Neural cell (in vitro differentiated cells): ENCODE measurements at regions not wholly inside any gene's neighbourhood (a gene's known extent, or its start where the extent isn't known, plus 50 kb on each side); places are given as distances from the start of the nearest gene placed in this dataset.
"Not testable (repeated sequence)": the region's sequence is repeated elsewhere in the genome, so short reads cannot be mapped to it uniquely, and the experiment has no call there.

Experiments used
- CTCF ChIP-seq: fragments of 450-650 bp; IDR thresholded peaks from 2 replicates; pipeline ENCODE4 v1.5.1; 2014; ENCODE audit warnings: antibody characterized with exemption, mild to moderate bottlenecking, moderate library complexity; ENCODE audit not compliant: poor library complexity, severe bottlenecking
- EZH2 ChIP-seq: fragments of 200-600, 300-800 bp; shearing (Covaris generic), sonication (generic); IDR thresholded peaks from 2 replicates; pipeline ENCODE4 v1.6.1; 2014; ENCODE audit warnings: antibody characterized with exemption, low read length, borderline replicate concordance, mild to moderate bottlenecking; ENCODE audit not compliant: insufficient read depth, poor library complexity, severe bottlenecking
- TF ChIP-seq, protein P1 (sequence below): IDR thresholded peaks from 2 replicates; pipeline ENCODE4 v1.6.1; 2012; ENCODE audit warnings: borderline replicate concordance

- TF ChIP-seq, protein P1, sequence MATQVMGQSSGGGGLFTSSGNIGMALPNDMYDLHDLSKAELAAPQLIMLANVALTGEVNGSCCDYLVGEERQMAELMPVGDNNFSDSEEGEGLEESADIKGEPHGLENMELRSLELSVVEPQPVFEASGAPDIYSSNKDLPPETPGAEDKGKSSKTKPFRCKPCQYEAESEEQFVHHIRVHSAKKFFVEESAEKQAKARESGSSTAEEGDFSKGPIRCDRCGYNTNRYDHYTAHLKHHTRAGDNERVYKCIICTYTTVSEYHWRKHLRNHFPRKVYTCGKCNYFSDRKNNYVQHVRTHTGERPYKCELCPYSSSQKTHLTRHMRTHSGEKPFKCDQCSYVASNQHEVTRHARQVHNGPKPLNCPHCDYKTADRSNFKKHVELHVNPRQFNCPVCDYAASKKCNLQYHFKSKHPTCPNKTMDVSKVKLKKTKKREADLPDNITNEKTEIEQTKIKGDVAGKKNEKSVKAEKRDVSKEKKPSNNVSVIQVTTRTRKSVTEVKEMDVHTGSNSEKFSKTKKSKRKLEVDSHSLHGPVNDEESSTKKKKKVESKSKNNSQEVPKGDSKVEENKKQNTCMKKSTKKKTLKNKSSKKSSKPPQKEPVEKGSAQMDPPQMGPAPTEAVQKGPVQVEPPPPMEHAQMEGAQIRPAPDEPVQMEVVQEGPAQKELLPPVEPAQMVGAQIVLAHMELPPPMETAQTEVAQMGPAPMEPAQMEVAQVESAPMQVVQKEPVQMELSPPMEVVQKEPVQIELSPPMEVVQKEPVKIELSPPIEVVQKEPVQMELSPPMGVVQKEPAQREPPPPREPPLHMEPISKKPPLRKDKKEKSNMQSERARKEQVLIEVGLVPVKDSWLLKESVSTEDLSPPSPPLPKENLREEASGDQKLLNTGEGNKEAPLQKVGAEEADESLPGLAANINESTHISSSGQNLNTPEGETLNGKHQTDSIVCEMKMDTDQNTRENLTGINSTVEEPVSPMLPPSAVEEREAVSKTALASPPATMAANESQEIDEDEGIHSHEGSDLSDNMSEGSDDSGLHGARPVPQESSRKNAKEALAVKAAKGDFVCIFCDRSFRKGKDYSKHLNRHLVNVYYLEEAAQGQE = not testable (repeated sequence)
- TF ChIP-seq EZH2, CTCF: not testable (repeated sequence)
Measured at GRCh38 chrX:131663726-131664125, 119.9 kb downstream of the OR13H1 start.
